CD4-positive, alpha-beta T cell treated with Interleukin-2 at 100 ng/mL for 4 hours (primary cell): ENCODE measurements at regions not wholly inside any gene's neighbourhood (a gene's known extent, or its start where the extent isn't known, plus 50 kb on each side); places are given as distances from the start of the nearest gene placed in this dataset.
"Not testable (repeated sequence)": the region's sequence is repeated elsewhere in the genome, so short reads cannot be mapped to it uniquely, and the experiment has no call there.

Experiments used
- DNase-seq: peaks from one replicate; pipeline ENCODE4 v3.0.0-alpha.2; 2020; ENCODE audit warnings: low spot score

DNA sequence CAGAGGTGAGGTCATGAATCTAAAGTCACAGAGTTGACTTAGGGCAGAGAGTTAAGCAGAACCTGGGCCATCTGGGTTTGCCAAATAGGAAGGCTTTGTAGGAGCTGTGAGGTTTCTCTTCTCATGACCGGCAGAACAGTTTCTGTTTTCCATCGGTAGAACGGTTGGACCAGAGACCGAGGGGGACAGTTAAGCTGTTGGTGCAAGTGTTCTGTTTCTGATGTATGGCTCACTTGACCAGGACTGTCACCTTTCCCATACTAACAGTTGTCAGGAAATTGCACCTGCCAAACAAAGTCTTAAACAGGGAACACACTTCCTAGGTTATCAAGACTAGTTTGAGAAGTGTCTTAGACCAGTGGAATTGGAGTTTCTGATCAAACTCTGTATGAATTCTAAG lies 158.3 kb downstream of the PDCD6IP start:
- DNase-seq, result no peak

DNA sequence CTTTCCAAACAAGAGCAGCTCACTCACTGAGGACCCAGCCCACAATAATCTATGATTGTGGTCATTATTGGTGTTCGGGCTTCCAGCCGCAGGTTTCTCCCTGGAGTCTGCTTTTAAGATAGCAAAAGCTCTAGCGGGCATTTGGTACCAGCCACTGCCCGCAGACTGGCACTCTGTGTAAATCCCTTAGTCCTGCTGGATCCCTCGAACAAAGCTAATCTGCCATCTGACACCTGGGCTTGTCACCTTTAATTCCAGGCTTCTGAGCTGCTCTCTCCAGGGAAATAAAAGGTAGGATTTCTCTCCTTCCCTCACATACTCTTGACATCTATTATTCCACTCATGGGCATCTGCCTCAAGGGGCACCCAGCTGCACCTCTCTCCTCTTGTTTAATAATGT lies 158.7 kb downstream of the PDCD6IP start:
- DNase-seq, result no peak

DNA sequence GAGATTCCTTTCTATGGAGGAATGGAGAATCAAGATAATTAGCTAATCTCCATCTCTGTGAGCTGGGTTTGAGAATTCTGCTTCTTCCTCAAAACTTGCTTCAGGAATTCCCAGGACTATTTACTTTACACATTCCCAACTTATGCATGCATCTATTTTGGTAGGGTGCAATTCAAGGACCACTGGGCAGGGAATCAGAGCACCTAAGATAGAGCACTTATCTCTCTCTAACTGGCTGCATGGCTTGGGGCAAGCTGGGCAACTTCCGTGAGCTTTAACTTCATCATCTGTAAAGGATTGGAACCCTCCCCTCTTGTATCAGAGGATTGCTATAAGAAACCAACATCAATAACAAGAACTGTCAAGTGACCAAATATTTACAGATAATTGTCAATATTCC lies 160.2 kb downstream of the PDCD6IP start:
- DNase-seq, result no peak

DNA sequence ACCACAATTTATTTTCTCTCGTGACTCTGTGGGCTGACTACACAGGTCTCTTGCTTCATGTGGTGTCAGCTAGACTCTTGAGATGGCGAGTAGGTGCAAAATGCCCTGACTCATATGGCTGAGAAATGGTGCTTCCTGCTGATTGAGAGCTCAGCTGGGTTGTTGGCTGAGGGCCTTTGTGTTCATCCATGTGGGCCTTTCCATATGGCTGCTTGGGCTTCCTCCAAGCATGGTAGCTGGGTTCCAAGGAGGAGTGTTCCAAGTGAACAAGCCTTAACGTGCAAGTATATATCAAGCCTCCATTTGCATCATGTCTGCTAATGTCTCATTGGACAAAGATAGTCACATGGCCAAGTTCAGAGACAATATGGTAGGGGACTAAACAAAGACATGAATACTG lies 164.0 kb downstream of the PDCD6IP start:
- no peak for DNase-seq

DNA sequence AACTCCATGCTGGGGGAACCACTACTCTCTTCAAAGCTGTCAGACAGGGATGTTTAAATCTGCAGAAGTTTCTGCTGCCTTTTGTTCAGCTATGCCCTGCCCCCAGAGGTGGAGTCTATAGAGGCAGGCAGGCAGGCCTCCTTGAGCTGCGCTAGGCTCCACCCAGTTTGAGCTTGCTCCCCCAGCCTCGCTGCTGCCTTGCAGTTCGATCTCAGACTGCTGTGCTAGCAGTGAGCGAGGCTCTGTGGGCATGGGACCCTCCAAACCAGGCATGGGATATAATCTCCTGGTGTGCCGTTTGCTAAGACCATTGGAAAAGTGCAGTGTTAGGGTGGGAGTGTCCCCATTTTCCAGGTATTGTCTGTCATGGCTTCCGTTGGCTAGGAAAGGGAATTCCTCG lies 171.8 kb downstream of the PDCD6IP start:
- not testable (repeated sequence) for DNase-seq

DNA sequence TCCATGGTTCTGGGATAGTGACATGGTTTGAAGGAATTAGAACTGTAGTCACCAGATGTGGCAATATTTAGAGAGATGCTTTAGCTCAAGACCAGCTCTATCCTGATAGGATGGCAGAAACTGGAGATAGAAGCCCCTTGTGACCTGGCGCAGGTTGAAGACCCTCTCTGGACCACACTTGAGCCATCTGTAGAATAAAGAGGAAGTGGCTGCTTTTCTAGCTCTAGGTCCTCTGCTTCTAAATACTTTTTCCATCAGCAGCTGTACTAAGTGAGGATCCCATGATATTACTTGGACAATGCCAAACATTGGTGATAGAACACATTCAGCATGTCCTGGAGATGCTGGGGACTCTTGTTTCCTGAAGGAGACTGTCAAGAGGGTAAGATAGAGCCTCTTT lies 172.6 kb downstream of the PDCD6IP start:
- no peak for DNase-seq

DNA sequence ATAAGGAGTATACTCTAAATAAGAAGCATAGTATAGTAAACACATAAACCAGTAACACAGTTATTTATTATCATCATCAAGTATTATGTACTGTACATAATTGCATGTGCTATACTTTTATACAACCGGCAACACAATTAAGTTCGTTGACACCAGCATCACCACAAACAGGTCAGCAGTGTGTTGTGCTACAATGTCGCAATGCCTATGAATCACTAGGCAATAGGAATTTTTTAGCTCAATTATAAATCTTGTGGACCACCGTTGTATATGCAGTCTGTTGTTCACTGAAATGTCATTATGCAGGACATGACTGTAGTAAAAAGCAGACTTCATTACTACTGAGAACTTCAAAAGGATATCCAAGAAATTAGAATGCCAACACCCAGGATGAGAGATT lies 177.0 kb downstream of the PDCD6IP start:
- no peak for DNase-seq

DNA sequence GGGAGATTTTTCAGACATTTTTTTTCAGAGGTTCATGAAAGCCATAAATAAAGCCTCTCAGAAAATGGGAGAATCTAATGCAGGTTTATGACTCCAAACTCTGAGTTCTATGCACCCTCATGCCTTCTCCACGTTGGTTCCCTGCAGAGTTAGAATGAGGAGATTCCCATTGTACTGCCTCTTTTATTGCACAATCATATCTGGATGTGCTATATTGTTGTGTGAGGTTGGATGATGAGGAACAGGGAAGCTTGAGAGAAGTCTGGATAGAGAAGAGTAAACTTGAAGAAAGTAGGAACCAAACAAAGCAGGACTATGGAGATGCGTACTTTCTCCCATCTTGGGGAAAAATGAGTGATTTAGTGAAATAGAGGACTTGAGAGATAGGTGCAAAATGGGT lies 178.8 kb downstream of the PDCD6IP start:
- DNase-seq, result no peak

DNA sequence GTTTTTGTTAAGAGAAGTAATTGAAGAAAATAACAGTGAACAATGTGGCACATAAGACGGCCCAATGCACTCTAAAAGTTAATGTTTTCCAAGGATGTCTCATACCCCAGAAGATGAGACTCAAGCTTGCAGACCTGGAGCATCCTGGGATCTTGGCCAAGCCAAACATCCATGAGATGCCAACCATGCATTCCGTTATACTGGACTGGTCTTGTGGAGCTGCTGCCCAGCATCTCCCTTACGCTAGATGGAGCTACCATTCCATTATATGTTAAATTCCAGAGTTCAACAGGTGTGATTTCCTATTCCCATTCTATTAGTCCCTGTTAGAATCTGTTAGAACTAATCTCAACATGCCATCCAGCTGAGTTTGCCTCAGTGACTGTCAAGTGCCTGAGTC lies 181.8 kb downstream of the PDCD6IP start:
- no peak for DNase-seq

DNA sequence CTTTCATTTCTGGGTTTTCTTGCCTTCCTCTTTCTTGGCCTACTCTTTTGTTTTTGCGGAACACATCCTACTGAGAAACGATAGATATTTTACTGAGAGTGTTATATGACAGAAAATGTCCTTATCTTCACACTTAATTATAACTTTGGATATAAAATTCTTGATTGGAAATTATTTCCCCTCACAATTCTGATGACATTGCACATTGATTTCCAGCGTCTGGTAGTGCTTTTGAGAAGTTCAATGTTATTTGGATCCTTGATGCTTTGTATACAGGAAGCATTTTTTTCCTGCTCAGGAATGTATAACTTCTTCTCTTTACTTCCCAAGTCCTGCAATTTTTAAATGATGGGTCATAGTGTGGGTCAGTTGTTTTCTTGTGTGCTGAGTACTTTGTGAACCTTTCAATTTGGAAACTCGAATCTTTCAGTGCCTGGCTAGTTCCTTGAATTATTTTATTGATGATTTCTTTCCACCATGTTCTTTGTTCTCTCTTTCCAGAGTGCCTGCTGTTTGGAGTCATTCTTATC lies 183.9 kb downstream of the PDCD6IP start:
- DNase-seq, result no peak

DNA sequence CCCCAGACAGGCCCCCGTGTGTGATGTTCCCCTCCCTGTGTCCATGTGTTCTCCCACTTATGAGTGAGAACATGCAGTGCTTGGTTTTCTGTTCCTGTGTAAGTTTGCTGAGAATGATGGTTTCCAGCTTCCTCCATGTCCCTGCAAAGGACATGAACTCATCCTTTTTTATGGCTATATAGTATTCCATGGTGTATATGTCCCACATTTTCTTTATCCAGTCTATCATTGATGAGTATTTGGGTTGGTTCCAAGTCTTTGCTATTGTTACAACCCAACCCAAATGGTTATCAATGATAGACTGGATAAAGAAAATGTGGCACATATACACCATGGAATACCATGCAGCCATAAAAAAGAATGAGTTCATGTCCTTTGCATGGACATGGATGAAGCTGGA lies 184.5 kb downstream of the PDCD6IP start:
- not testable (repeated sequence) for DNase-seq

DNA sequence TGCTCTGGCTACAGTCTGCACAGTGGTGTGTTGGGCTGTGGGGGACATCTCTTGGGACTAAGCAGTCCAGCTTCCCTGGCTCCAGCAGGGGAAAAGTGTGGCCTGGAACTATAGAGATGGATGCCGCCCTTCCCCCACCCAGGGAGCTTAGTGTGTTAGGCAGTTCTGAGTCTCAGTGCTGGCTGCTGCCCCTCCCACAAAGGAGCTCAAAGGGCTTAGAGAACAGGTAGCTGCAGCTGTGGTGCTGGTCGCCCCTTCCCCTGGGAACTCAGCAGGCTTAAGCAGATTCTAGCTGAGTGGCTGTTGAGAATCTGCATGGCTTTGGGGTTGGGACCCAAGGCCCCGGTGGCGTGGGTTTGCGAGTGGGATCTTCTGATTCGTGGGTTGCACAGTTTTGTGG lies 190.8 kb downstream of the PDCD6IP start:
- DNase-seq, result no peak

DNA sequence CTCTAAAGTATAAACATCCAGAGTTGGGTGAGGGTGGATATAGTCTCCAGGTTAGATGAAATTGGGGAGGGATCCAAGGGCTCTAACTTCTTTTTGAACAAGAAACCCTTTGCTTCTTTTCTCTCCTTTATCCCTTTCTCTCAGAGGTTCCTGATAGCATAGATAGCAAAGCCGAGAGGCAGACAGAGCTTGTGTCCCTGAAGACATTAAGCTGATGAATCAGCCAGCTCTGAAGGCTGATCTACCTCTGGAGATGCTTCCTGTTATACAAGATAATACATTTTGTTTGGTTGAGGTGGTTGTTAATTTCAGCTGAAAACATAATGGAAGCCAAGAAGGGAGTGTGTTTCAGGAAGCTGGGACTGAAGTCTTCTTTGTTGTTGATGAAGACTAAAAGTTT lies 193.2 kb downstream of the PDCD6IP start:
- DNase-seq, result no peak

DNA sequence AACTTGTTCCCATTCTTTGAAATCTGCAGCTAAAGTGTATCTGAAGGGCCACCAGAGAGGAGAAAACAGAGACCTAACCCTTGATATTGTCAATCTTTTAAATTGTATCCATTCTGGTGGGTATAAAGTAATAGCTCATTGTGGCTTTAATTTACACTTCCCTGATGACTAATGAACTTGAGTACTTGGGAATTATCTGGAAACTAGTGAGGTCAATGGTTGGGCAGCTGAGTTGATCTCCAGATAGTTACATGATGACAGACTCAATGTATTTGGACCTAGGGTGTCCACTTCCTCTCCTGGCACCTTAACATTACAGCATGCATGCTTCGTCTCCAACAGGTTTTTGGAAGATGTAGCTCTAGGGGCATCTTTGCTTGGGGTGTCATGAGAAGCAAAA lies 195.2 kb downstream of the PDCD6IP start:
- DNase-seq, result no peak

DNA sequence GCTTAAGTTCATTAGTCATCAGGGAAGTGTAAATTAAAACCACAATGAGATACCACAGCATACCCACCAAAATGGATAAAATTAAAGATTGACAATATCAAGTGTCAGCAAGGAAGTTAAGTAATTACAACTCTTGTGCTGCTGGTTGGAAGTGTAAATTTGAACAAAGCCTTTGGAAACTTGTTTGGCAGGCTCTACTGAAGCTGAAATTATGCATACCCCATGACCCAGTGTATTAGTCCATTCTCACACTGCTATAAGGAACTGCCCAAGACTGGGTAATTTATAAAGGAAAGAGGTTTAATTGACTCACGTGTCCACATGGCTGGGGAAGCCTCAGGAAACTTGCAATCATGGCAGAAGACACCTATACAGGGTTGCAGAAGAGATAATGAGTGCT lies 196.1 kb downstream of the PDCD6IP start:
- no peak for DNase-seq

DNA sequence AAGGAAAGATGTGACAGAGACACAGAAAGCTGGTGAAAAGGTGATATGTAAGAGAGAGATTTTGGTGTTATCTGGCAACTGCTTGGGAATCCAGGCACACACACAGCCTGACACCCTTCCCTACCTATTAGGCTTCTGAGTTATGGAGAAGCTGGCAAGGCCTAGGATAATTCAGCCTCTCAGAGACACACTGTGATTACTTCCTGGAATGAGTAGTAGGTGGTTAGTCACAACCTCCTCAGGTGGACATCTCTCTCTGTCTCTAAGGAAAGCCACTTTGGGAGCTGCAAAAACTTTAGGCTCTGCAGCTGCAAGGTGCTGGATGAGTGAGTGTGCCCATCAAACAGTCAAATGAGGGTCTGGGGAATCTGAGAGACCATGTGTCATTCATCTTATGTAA lies 201.9 kb downstream of the PDCD6IP start:
- no peak for DNase-seq

DNA sequence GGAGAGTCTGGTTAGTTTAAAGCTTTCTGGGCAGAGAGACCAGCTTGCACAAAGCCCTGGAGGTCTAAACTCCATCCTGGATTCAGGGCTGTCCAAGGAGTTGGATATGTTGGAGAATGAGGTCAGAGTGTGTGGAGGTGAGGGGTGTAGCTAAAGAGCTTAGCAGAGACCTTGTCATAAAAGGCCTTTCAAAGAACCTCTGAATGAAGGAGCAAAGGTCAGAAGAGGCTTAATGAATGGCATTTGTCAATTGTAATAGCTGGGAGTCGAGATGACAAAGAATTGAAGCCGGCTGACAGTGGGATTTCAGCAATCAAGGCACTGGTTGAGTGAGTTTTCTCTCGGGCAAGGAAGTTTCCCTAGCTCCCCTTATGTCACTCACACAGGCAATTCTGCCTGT lies 202.6 kb downstream of the PDCD6IP start:
- DNase-seq, result no peak

DNA sequence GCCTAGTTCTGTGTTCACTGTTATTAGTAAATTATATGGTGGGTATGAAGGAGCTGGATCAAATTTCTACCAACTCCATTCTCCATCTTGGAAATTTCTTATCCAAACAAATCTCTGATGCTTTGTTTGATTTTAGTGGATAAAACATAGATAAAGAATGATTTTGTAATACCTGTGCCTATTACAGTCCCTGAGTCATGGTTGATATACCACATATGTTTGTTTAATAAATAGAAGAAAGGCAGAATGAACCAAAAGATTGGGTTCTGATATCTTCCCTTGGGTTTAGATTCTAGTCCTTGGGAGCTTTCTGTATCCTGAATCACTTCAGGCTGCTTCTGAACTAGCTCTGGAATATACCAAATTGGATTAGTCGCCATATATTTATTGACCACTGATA lies 203.6 kb downstream of the PDCD6IP start:
- no peak for DNase-seq

DNA sequence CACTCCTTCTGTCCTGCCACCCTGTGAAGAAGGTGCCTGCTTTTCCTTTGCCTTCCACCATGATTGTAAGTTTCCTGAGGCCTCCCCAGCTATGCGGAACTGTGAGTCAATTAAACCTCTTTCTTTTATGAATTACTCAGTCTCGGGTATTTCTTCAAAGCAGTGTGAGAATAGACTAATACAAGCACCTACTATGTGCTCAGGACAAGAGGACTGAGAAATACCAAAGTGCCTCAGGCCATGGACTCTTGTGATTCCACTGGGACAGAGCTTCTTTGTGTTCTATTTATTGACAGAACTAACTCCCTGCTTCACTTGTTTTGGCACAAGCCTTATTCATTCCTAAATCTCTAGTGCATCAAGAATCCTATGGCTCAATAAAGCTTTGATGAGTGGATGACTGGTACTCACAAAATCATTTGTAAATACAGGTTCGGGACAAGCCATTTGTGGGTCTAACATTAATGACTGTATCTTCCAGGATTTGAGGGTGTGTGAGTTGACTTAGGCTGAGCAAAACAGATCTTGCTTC lies 204.2 kb downstream of the PDCD6IP start:
- DNase-seq, result no peak

DNA sequence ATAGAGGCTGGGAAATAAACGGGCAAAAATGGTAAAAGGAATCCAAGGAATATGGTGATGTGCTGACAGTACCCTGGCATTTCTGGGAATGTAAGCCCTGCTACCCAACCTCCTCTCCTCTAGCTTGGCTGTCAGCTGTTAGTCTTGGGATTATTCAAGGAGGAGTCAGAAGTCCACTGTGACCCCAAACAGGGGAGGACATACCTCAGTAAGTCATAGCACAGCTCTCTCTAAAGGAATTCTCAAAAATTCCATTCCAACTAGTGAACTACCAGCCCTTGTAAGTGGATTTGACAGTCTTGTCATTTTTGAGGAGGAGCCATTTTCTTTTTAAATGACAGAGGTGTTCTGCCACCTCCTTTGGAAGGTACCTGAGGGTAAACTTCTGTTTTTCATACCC lies 207.5 kb downstream of the PDCD6IP start:
- DNase-seq, result no peak

DNA sequence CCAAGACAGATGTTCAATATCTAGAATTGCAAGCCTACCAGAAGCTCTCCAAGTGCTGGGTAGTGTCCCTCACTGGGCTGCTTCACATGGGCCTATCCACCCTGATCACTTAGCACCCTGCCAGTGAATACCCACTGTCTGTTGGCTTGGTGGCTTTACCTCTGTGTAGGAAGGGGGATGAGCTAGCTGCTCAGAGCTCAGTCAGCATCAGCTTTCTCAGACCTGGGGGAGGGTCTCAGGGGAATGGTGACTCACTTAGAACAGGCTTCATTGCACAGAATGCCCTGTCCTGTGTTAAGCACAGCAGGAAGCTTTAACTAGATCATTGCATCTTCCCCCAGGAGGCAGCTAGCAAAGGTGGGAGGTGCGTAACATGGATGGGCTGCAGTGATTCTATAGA lies 209.8 kb downstream of the PDCD6IP start:
- DNase-seq, result no peak

DNA sequence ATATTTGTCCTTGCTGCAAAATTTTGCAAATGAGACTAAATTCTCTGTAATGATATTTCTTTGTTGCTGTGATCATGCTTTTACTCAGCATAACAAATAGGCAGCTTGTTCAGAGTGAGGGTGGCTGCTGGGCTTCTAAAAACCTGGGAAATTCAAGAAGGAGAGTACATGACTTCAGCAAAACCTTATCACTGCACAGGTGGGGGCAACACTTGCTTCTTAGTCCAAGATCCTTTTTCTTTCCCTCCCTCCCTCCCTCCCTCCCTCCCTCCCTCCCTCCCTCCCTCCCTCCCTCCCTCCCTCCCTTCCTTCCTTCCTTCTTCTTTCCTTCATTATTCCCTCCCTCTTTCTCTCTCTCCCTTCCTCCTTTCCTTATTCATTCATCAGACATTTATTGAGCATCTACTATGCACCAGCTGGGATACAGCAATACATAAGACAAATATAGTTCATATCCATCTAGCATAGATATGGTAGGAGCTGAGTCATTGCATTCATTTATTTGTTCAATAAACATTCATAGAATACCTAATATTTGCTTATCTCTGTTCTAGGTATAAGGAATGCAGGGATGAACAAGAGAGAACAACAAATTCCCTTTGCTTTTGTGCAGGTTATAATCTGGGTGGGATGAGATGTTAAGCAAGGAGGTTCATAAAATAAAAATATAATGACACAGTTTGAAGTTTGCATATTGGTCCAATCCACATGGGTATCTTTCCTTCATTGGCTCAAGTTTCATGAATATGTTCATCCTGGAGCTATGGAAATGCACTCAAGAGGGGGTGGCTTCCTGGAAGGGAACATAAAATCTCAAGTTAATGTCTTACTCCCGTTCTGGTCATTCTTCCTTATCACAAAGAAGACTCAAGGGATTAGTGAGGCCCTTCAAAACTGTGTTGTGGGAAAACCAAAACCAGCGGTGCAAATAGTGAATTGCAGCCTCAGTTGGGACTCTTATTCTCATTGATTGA lies 210.7 kb downstream of the PDCD6IP start:
- no peak for DNase-seq
